ENCODE measurements at regions not wholly inside any gene's neighbourhood (a gene's known extent, or its start where the extent isn't known, plus 50 kb on each side); places are given as distances from the start of the nearest gene placed in this dataset.

GRCh38 chr6:81648502-81648901, 104.0 kb downstream of the TENT5A start:
- no peak for TF ChIP-seq PBX3 (CRISPR knock-in tag; IDR thresholded peaks at IDR 0.05)
- TF ChIP-seq ZBTB7A (tag by site-specific recombination; IDR thresholded peaks at IDR 0.05; ENCODE audit: low read depth) = no peak
- no peak for TF ChIP-seq CTCF (tag by site-specific recombination; IDR thresholded peaks at IDR 0.05)
- TF ChIP-seq ZNF704 (tag by site-specific recombination; IDR thresholded peaks at IDR 0.05) = no peak
- no peak for TF ChIP-seq ZNF155 (tag by site-specific recombination; IDR thresholded peaks at IDR 0.05)
- TF ChIP-seq ZNF473 (tag by site-specific recombination; IDR thresholded peaks at IDR 0.05) = no peak
- no peak for TF ChIP-seq ZNF18 (tag by site-specific recombination; IDR thresholded peaks at IDR 0.05)
- TF ChIP-seq ZNF174 (tag by site-specific recombination; IDR thresholded peaks at IDR 0.05) = no peak
